SK-N-SH (cell line): ENCODE measurements at regions not wholly inside any gene's neighbourhood (a gene's known extent, or its start where the extent isn't known, plus 50 kb on each side); places are given as distances from the start of the nearest gene placed in this dataset.

Experiments used
- CHD2 ChIP-seq: fragments of 150-350 bp; IDR thresholded peaks from 2 replicates; pipeline ENCODE4 v1.6.1; 2018; ENCODE audit warnings: low read length; ENCODE audit not compliant: partially characterized antibody
- CTCF ChIP-seq: fragments of 200-600 bp; sonication (generic); IDR thresholded peaks from 2 replicates; pipeline ENCODE4 v1.6.1; 2017; ENCODE audit warnings: antibody characterized with exemption, mild to moderate bottlenecking, moderate library complexity
- GATA2 ChIP-seq: sonication (generic); formaldehyde crosslinking; IDR thresholded peaks from 2 replicates; pipeline ENCODE4 v1.5.0; 2020; ENCODE audit warnings: mild to moderate bottlenecking, missing genetic modification reagents
- MAX ChIP-seq: IDR thresholded peaks from 2 replicates; pipeline ENCODE4 v1.4.0; 2012; ENCODE audit warnings: low read depth
- PBX3 ChIP-seq: IDR thresholded peaks from 2 replicates; pipeline ENCODE4; 2012
- POLR2AphosphoS5 ChIP-seq: IDR thresholded peaks from 2 replicates; pipeline ENCODE4 v1.6.1; 2012; ENCODE audit warnings: low read depth, low read length
- RAD21 ChIP-seq: IDR thresholded peaks from 2 replicates; pipeline ENCODE4 v1.6.1; 2012; ENCODE audit warnings: mild to moderate bottlenecking, low read length
- RCOR1 ChIP-seq: fragments of 150-350 bp; IDR thresholded peaks from 2 replicates; pipeline ENCODE4 v1.6.1; 2017; ENCODE audit warnings: antibody characterized with exemption, low read length
- REST ChIP-seq: IDR thresholded peaks from 2 replicates; pipeline ENCODE4 v1.6.1; 2012; ENCODE audit warnings: mild to moderate bottlenecking, low read depth, low read length, moderate library complexity
- SMC3 ChIP-seq: IDR thresholded peaks from 2 replicates; pipeline ENCODE4 v1.6.1; 2012; ENCODE audit warnings: low read depth, low read length, improper control_type of control experiment
- TAF1 ChIP-seq: IDR thresholded peaks from 2 replicates; pipeline ENCODE4 v1.6.1; 2012; ENCODE audit warnings: low read depth, mild to moderate bottlenecking, low read length, moderate library complexity, borderline replicate concordance

- TF ChIP-seq CTCF, result no peak
- TF ChIP-seq MAX, result no peak
- no peak for TF ChIP-seq REST
- TF ChIP-seq RAD21, result no peak
- no peak for TF ChIP-seq SMC3
- TF ChIP-seq GATA2, result no peak
- no peak for TF ChIP-seq CHD2
- TF ChIP-seq TAF1, result no peak
- TF ChIP-seq RCOR1, result no peak
- TF ChIP-seq POLR2AphosphoS5, result no peak
- no peak for TF ChIP-seq PBX3
These were observed 158.0 kb upstream of the MIR17HG start for GRCh38 chr13:91189506-91189905.
